Liver (tissue), 3 donors: ENCODE measurements at regions not wholly inside any gene's neighbourhood (a gene's known extent, or its start where the extent isn't known, plus 50 kb on each side); places are given as distances from the start of the nearest gene placed in this dataset.

Source experiments
- ATF3 ChIP-seq: IDR thresholded peaks from 2 replicates; pipeline ENCODE4 v1.6.1; 2016; ENCODE audit warnings: antibody characterized with exemption
- CTCF ChIP-seq: fragments of 150-350 bp; IDR thresholded peaks from 2 replicates; pipeline ENCODE4 v1.5.1; 2017; ENCODE audit warnings: improper control_type of control experiment, low read depth, low read length; ENCODE audit not compliant: missing input control
- EGR1 ChIP-seq, 2 donors: IDR thresholded peaks; 2 replicates each; pipeline ENCODE4 v1.6.1; 2016 to 2018; ENCODE audit warnings: antibody characterized with exemption in 2 of 2, low read depth in 2 of 2
- FOXA2 ChIP-seq: IDR thresholded peaks from 2 replicates; pipeline ENCODE4 v1.6.1; 2016; ENCODE audit warnings: antibody characterized with exemption
- HNF4A ChIP-seq, 2 donors: conservative IDR thresholded peaks; 2 replicates each; pipeline ENCODE4 v1.6.1; 2016; ENCODE audit warnings: antibody characterized with exemption in 2 of 2, mild to moderate bottlenecking in 2 of 2
- JUND ChIP-seq, 2 donors: IDR thresholded peaks; 2 replicates each; pipeline ENCODE4 v1.6.1; 2016; ENCODE audit warnings: antibody characterized with exemption in 2 of 2
- RAD21 ChIP-seq, 2 donors: IDR thresholded peaks; 2 replicates each; pipeline ENCODE4 v1.6.1; 2016; ENCODE audit warnings: antibody characterized with exemption in 2 of 2, mild to moderate bottlenecking in 2 of 2
- SP1 ChIP-seq: IDR thresholded peaks from 2 replicates; pipeline ENCODE4 v1.6.1; 2018; ENCODE audit warnings: antibody characterized with exemption, mild to moderate bottlenecking
- donor health status: healthy.
- donor health status: healthy.

GRCh38 chr11:26014456-26015115 is 317.3 kb upstream of the ANO3 start:
- TF ChIP-seq RAD21 (IDR thresholded peaks at IDR 0.05) (no peak), CTCF (no peak), FOXA2 (no peak), SP1 (no peak), JUND (IDR thresholded peaks at IDR 0.05) (no peak), EGR1 (IDR thresholded peaks at IDR 0.05; ENCODE audit: low read depth in 2 of 2) (no peak), ATF3 (no peak), HNF4A (conservative IDR thresholded peaks at IDR 0.05) (no peak)
